Ascending aorta (tissue), 2 donors: ENCODE measurements at regions not wholly inside any gene's neighbourhood (a gene's known extent, or its start where the extent isn't known, plus 50 kb on each side); places are given as distances from the start of the nearest gene placed in this dataset.
A peak's percentile ranks its signal among the peaks of the same experiment; 100 is the strongest.

Experiments
- DNase-seq, 2 donors: peaks; one replicate each; pipeline ENCODE4 v3.0.0-alpha.2; 2019; ENCODE audit warnings: low spot score in 2 of 2
- H3K27ac ChIP-seq, 2 donors: fragments of 200-600 bp; sonication (generic); one replicate each; pipeline ENCODE4 v1.5.1; 2016 to 2017; ENCODE audit warnings: mild to moderate bottlenecking in 1 of 2
- H3K27me3 ChIP-seq: fragments of 200-600 bp; sonication (generic); one replicate; pipeline ENCODE4 v1.5.1; 2017
- H3K36me3 ChIP-seq, 2 donors: fragments of 200-600 bp; sonication (generic); one replicate each; pipeline ENCODE4 v1.5.1; 2016
- H3K4me1 ChIP-seq, 2 donors: fragments of 200-600 bp; sonication (generic); one replicate each; pipeline ENCODE4 v1.5.1; 2016 to 2017; ENCODE audit warnings: mild to moderate bottlenecking in 1 of 2
- H3K4me3 ChIP-seq, 2 donors: fragments of 200-600 bp; sonication (generic); one replicate each; pipeline ENCODE4 v1.5.1; 2016 to 2017; ENCODE audit warnings: mild to moderate bottlenecking in 1 of 2
- H3K9me3 ChIP-seq, 2 donors: fragments of 200-600 bp; sonication (generic); one replicate each; pipeline ENCODE4 v1.5.1; 2016
- intact Hi-C: fragments of 100-400 bp; cut with DNase I; formaldehyde crosslinking; loops from one replicate; pipeline ENCODE4 v1.15.1; 2023
- TF ChIP-seq, protein P1 (sequence below), 3 experiments: fragments of 200-600 bp in 2 of 3; fragments of 450-650 bp in 1 of 3; sonication (generic) in 2 of 3; IDR thresholded peaks; one replicate each; pipeline ENCODE4 v1.5.1; 2016 to 2019; ENCODE audit warnings: antibody characterized with exemption in 3 of 3, mild to moderate bottlenecking in 1 of 3, moderate library complexity in 1 of 3

DNA sequence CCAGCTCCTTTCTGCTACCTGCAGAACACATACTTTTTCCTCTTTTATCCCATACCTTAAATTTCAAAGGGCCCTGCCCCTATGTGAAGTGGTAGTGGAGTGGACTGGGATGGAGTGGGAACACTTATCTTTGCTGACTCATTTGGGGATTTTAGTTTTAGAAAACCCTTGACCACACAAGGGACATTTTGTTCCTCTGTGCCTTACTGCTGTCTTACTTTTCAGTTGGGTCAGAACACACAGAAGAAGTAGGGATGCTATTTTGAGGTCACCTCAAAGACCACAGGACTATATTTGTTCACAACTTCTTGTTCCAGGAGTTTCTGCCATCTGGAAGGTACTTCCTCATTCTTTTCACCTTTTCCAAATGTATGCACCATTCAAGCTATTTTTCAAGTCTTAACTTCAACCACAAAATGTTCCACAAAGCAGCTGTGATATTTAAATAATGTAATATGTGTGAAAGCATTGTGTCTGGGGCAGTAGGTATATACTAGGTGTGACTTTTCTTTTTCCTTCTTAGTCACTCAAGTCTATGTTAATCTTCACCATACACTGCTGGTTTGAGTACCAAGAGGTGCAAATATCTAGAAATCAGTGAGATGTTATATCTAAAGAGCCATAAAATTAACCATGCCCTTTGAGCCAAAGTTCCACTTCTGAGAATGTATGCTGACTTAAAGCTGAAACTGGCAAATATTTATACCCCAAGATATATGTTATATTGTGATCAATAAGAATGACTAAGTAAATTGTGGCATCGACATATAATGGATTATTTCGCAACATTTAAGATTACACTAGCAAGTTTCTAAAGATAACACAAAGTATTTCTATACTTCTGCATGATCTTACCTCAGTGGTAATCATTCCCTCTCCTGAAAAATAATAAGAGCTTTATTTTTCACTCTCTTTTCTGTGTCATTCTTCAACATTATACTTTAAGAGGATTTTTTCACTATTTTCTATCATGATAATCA is 308.5 kb downstream of the MRPL39 start:
- H3K4me1 ChIP-seq, result no peaks in the 10 kb centered on the region
- no peaks in the 10 kb centered on the region for H3K36me3 ChIP-seq
- H3K27ac ChIP-seq, result no peak overlapping the region
- no peaks in the 10 kb centered on the region for H3K9me3 ChIP-seq
- intact Hi-C loops, result no loop called here
- no peak for DNase-seq
- TF ChIP-seq, protein P1, sequence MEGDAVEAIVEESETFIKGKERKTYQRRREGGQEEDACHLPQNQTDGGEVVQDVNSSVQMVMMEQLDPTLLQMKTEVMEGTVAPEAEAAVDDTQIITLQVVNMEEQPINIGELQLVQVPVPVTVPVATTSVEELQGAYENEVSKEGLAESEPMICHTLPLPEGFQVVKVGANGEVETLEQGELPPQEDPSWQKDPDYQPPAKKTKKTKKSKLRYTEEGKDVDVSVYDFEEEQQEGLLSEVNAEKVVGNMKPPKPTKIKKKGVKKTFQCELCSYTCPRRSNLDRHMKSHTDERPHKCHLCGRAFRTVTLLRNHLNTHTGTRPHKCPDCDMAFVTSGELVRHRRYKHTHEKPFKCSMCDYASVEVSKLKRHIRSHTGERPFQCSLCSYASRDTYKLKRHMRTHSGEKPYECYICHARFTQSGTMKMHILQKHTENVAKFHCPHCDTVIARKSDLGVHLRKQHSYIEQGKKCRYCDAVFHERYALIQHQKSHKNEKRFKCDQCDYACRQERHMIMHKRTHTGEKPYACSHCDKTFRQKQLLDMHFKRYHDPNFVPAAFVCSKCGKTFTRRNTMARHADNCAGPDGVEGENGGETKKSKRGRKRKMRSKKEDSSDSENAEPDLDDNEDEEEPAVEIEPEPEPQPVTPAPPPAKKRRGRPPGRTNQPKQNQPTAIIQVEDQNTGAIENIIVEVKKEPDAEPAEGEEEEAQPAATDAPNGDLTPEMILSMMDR (IDR thresholded peaks at IDR 0.05), result no peak
- no peak overlapping the region for H3K4me3 ChIP-seq
- H3K27me3 ChIP-seq, result no peaks in the 10 kb centered on the region

DNA sequence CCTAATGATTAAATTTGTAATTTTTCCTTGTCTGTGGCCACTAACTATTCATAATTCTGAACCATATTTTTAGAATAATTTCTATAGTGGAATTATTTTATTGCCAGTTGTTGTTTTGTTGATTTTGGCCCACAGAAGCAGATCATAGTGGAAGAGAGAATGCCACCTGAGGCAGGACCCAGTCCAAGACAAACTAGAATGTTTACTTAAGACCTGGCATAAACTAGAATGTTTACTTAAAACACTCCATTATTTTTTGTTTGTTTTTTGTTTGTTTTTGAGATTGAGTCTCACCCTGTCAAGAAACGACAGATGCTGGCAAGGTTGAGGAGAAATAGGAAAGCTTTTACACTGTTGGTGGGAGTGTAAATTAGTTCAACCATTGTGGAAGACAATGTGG is 310.2 kb downstream of the MRPL39 start:
- Histone ChIP-seq H3K27me3 (no peaks in the 10 kb centered on the region), H3K27ac (no peak overlapping the region), H3K4me1 (no peaks in the 10 kb centered on the region), H3K9me3 (no peaks in the 10 kb centered on the region), H3K4me3 (no peak overlapping the region), H3K36me3 (no peaks in the 10 kb centered on the region)
- intact Hi-C loops, result no loop called here
- TF ChIP-seq, protein P1 (IDR thresholded peaks at IDR 0.05), result no peak
- no peak for DNase-seq

DNA sequence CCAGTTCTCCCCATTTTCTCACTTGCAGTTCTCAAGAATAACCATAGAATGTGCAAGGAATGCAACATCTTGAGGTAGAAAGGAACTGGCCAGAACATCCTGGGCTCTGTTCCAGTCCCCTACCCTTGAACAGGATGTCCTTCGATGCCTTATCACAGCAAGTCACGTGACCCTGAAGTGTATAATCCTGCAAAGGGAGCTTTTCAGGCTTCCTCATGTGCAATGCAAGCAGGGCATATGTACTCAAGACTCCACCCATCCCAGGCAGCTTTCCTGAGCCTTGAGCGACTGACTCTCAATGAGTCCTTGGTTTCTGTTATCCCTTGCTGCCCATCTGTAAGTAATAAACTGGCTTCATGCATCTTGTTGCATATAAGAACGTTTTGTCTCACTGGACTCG is 311.0 kb downstream of the MRPL39 start:
- H3K36me3 ChIP-seq, result no peaks in the 10 kb centered on the region
- H3K27me3 ChIP-seq, result no peaks in the 10 kb centered on the region
- H3K27ac ChIP-seq, result no peak overlapping the region
- H3K4me3 ChIP-seq, result no peak overlapping the region
- TF ChIP-seq, protein P1 (IDR thresholded peaks at IDR 0.05), result no peak
- intact Hi-C loops, result no loop called here
- H3K9me3 ChIP-seq, result no peaks in the 10 kb centered on the region
- no peak for DNase-seq
- H3K4me1 ChIP-seq, result no peaks in the 10 kb centered on the region

DNA sequence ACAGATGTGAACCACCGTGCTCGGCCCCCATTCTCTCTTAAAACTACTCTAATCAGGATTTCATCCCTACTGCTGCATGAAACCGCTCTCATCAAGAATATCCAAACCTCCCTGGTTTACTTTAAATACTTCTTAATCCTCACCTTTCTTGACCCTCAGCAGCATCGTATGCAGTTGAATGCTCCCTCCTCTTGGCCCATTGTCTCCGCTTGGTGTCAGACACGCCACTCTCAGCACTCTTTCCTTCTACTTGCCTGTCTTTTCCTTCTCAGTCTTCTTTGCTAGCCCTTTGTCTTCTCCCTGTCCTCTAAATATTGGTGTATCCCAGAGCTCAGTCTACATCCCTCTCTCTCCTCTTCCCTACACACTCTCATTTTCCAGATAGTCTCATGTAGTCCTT is 314.9 kb downstream of the MRPL39 start:
- Histone ChIP-seq H3K27ac (no peak overlapping the region), H3K9me3 (no peaks in the 10 kb centered on the region), H3K36me3 (no peaks in the 10 kb centered on the region), H3K4me3 (no peak overlapping the region), H3K4me1 (no peaks in the 10 kb centered on the region), H3K27me3 (no peaks in the 10 kb centered on the region)
- TF ChIP-seq, protein P1 (IDR thresholded peaks at IDR 0.05), result no peak
- no peak for DNase-seq
- intact Hi-C loops, result no loop called here

DNA sequence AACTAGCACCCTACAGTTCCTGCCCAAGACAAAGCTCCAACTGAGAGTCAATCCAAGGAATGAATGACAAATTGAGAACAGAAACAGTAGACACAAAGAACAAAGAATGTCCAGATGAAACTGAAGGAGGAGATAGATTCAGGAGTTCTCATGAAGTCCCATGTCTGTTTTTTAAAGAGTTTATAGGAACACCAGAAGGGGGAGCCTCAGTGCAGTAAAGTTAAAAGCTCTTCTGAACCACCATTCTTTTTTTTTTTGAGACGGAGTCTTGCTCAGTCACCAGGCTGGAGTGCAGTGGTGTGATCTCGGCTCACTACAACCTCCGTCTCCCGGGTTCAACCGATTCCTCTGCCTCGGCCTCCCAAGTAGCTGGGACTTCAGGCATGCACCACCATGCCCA is 323.6 kb downstream of the MRPL39 start:
- TF ChIP-seq, protein P1 (IDR thresholded peaks at IDR 0.05), result peak in 1 of 3 experiments; percentile 12
- no peaks in the 10 kb centered on the region for H3K9me3 ChIP-seq
- H3K36me3 ChIP-seq, result no peaks in the 10 kb centered on the region
- H3K27ac ChIP-seq, result no peak overlapping the region
- intact Hi-C loops, result no loop called here
- H3K4me1 ChIP-seq, result no peaks in the 10 kb centered on the region
- no peak for DNase-seq
- H3K27me3 ChIP-seq, result no peaks in the 10 kb centered on the region
- H3K4me3 ChIP-seq, result no peak overlapping the region
